Tibial artery (tissue), 4 donors: ENCODE measurements at regions not wholly inside any gene's neighbourhood (a gene's known extent, or its start where the extent isn't known, plus 50 kb on each side); places are given as distances from the start of the nearest gene placed in this dataset.
"Not testable (repeated sequence)": the region's sequence is repeated elsewhere in the genome, so short reads cannot be mapped to it uniquely, and the experiment has no call there.

ENCODE experiments used
- DNase-seq, 2 donors: peaks; one replicate each; pipeline ENCODE4 v3.0.0-alpha.2; 2019
- H3K27ac ChIP-seq, 2 donors: fragments of 200-600 bp; sonication (generic) in 1 of 2; 1 replicate in 1 of 2; 2 replicates in 1 of 2; pipeline ENCODE4 v1.5.1; 2018 to 2019; ENCODE audit warnings: mild to moderate bottlenecking in 1 of 2
- H3K27me3 ChIP-seq, 2 donors: fragments of 200-600 bp; sonication (generic) in 1 of 2; one replicate each; pipeline versions ENCODE4 v1.5.1 to v1.6.0; 2016 to 2019
- H3K36me3 ChIP-seq, 3 donors: fragments of 200-600 bp; sonication (generic) in 2 of 3; one replicate each; pipeline ENCODE4 v1.5.1; 2016 to 2019; ENCODE audit warnings: mild to moderate bottlenecking in 2 of 3
- H3K4me1 ChIP-seq, 4 donors: fragments of 200-600 bp; sonication (generic) in 2 of 4; 1 replicate in 3 of 4; 2 replicates in 1 of 4; pipeline ENCODE4 v1.5.1; 2016 to 2019
- H3K4me3 ChIP-seq, 2 donors: fragments of 200-600 bp; sonication (generic) in 1 of 2; 1 replicate in 1 of 2; 2 replicates in 1 of 2; pipeline ENCODE4 v1.5.1; 2018 to 2019; ENCODE audit warnings: mild to moderate bottlenecking in 2 of 2
- H3K9me3 ChIP-seq, 3 donors: fragments of 200-600 bp; sonication (generic) in 1 of 3; one replicate each; pipeline ENCODE4 v1.5.1; 2016 to 2019
- intact Hi-C: fragments of 100-400 bp; cut with DNase I; formaldehyde crosslinking; loops from one replicate; pipeline ENCODE4 v1.15.0; 2023; ENCODE audit warnings: low total_unique reads
- TF ChIP-seq, protein P1 (sequence below), 2 experiments: fragments of 200-600 bp in 1 of 2; fragments of 450-650 bp in 1 of 2; IDR thresholded peaks; one replicate each; pipeline ENCODE4 v1.5.1; 2017 to 2019; ENCODE audit warnings: antibody characterized with exemption in 2 of 2, mild to moderate bottlenecking in 1 of 2, moderate library complexity in 1 of 2

DNA sequence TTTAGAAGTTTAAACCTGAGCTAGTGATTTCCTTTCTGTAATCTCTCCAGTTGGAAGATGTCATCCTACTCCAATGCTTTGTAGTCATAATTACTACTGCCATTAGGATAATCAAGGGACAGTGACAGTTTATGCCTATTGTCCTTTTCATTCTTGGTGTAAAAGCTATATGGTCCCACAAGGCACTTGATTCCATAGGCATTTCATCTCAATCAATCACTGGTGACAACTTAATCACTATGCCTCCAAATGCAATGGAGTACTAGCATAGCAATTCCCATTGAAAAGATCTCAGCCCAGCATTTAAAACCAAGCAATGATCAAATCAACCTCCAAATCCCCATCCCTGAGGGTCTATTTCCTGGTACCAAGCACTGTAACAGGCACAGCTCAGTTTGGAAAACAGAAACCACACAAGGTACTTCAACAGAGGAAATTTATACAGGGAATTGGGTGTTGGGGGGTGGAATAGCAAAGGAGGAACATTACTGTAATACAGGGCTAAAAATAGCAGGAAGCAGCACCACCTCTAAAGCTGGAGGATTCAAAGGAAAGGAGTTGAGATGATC is 51.0 kb downstream of the FHIP2A start:
- Histone ChIP-seq H3K4me1 (peaks cover 0 to 24% (median 12%) of the 10 kb centered on the region in 4 donors), H3K4me3 (no peak overlapping the region), H3K27ac (no peak overlapping the region), H3K27me3 (peaks cover 0 to 3% of the 10 kb centered on the region in 2 donors), H3K9me3 (no peaks in the 10 kb centered on the region), H3K36me3 (no peaks in the 10 kb centered on the region)
- DNase-seq = no peak
- intact Hi-C loops = loop anchor here (10.0 kb wide), 1 partner anchor 892 kb away; no protein-coding TSS in a partner anchor
- TF ChIP-seq, protein P1, sequence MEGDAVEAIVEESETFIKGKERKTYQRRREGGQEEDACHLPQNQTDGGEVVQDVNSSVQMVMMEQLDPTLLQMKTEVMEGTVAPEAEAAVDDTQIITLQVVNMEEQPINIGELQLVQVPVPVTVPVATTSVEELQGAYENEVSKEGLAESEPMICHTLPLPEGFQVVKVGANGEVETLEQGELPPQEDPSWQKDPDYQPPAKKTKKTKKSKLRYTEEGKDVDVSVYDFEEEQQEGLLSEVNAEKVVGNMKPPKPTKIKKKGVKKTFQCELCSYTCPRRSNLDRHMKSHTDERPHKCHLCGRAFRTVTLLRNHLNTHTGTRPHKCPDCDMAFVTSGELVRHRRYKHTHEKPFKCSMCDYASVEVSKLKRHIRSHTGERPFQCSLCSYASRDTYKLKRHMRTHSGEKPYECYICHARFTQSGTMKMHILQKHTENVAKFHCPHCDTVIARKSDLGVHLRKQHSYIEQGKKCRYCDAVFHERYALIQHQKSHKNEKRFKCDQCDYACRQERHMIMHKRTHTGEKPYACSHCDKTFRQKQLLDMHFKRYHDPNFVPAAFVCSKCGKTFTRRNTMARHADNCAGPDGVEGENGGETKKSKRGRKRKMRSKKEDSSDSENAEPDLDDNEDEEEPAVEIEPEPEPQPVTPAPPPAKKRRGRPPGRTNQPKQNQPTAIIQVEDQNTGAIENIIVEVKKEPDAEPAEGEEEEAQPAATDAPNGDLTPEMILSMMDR (IDR thresholded peaks at IDR 0.05) = no peak

DNA sequence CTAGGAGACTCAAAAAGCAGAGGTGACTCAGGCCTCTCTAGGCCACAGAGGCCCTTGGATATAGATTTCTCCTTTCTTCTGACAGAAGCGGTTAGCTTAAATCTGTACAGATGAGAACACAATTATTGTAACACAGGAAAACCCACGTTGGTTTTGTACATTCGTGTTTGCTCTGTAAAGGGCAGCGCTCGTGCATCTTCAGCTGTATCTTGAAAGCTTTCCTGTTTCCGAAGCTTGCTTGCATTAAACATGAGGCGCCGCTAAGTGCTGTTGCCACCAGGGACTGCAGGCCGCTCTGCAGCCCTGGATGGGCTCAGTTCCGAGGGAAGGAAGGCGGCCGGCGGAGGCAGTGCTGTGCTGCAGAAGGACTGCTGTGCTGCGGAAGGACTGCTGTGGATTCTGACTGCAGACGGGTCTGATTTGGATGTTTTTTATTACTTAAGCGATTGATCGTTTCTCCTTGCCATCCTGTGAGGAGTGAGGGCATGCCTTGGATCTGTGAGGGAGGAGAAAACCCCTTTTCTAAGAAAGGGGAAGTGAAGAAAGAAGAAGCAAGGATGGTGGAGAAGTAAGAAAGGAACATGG is 53.3 kb downstream of the FHIP2A start:
- intact Hi-C loops = loop anchor here (10.0 kb wide), 1 partner anchor 890 kb away; no protein-coding TSS in a partner anchor

DNA sequence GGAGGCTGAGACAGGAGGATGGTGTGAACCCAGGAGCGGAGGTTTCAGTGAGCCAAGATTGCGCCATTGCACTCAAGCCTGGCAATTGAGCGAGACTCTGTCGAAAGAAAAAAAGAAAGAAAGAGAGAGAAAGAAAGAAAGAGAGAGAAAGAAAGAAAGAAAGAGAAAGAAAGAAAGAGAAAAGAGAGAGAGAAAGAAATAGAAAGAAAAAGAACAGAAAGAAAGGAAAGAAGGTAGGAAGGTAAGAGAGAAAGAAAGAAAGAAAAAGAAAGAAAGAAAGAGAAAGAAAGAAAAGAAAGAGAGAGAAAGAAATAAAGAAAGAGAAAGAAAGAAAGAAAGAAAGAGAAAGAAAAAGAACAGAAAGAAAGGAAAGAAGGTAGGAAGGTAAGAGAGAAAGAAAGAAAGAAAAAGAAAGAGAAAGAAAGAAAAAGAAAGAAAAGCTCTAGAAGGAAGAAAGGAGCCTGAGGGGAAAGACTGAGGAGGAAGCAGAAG is 54.1 kb downstream of the FHIP2A start:
- not testable (repeated sequence) for H3K27me3 ChIP-seq, H3K4me3 ChIP-seq, H3K36me3 ChIP-seq, H3K27ac ChIP-seq, DNase-seq, H3K4me1 ChIP-seq, H3K9me3 ChIP-seq
- intact Hi-C loops = loop anchor here (10.0 kb wide), 1 partner anchor 889 kb away; no protein-coding TSS in a partner anchor

More for the DNA sequence above, 53.3 kb downstream of the FHIP2A start:
- no peak for DNase-seq
- Histone ChIP-seq H3K36me3 (no peaks in the 10 kb centered on the region), H3K4me1 (peaks cover 0 to 8% (median 4%) of the 10 kb centered on the region in 4 donors), H3K4me3 (no peak overlapping the region), H3K27me3 (peaks cover 0 to 3% of the 10 kb centered on the region in 2 donors), H3K9me3 (no peaks in the 10 kb centered on the region), H3K27ac (no peak overlapping the region)
- TF ChIP-seq, protein P1 (IDR thresholded peaks at IDR 0.05) = no peak

DNA sequence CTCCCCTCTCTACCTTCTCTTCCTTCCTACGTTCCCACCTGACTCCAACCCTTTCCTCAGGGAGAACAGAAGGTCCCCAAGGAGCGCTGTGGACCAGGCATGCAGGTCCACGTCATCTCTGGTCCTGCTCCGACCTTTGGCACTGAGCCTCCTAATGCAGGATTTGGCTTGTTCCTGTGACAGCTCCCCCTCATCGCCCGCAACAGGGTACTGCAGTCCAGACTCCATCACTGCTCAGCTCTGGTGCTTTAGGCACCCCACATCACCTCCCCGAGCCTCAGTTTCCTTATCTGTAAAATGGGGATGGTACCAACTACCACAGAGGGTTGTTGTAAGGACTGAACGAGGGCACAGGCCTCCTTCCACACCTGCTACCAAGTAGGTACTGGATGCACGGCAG is 54.6 kb downstream of the FHIP2A start:
- TF ChIP-seq, protein P1 (IDR thresholded peaks at IDR 0.05) = no peak
- Histone ChIP-seq H3K4me3 (no peak overlapping the region), H3K27me3 (peaks cover 0 to 3% of the 10 kb centered on the region in 2 donors), H3K27ac (no peak overlapping the region), H3K4me1 (peaks cover 0 to 7% (median 2%) of the 10 kb centered on the region in 4 donors), H3K9me3 (no peaks in the 10 kb centered on the region), H3K36me3 (no peaks in the 10 kb centered on the region)
- intact Hi-C loops = loop anchor here (10.0 kb wide), 1 partner anchor 889 kb away; no protein-coding TSS in a partner anchor
- no peak for DNase-seq

DNA sequence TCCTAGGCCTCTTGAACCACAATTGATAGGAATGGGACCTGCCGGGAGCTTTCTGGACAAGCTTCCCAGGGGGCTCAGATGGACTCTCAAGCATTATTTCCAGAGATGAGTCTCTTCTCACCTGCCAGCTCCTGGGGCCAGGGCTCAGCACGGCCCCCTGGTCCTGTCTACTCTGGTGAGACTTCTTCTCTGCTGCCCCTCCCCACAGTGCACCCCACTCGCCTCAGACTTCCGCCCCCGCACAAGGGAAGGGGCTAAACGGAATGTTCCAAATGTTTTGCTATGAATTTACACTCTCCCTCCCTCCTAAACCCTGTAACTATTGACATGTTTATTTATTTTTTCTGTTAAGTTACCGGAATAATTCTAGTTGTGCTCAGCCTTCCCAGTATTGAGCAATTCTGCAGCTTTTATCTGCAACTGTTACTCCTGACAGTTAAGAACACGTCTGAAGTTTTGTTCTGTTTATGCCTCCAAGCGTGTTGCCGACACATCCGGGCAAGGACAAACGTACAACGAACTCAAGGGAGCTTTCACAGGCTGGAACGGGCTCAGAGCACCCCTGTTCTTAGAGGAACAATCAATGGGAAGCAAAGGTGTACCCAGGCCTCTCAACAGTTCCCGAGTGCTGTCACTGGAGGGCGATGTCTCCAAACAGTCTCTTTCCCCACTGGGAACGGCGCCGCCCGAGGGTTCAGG is 55.2 kb downstream of the FHIP2A start:
- Histone ChIP-seq H3K27ac (no peak overlapping the region), H3K27me3 (peaks cover 0 to 3% of the 10 kb centered on the region in 2 donors), H3K36me3 (no peaks in the 10 kb centered on the region), H3K4me3 (no peak overlapping the region), H3K9me3 (no peaks in the 10 kb centered on the region), H3K4me1 (peaks cover 0 to 7% (median 2%) of the 10 kb centered on the region in 4 donors)
- DNase-seq = peak; percentile 33 to 73
- TF ChIP-seq, protein P1 (IDR thresholded peaks at IDR 0.05) = peak; percentile 34 to 48
- intact Hi-C loops = loop anchor here (10.0 kb wide), 1 partner anchor 888 kb away; no protein-coding TSS in a partner anchor
